GM19467 (cell line): ENCODE measurements at regions not wholly inside any gene's neighbourhood (a gene's known extent, or its start where the extent isn't known, plus 50 kb on each side); places are given as distances from the start of the nearest gene placed in this dataset.

Experiments used
- ATAC-seq: cut with Tn5 transposase; IDR thresholded peaks from one replicate; pipeline ENCODE4 v1.9.1; 2021; ENCODE audit warnings: mild to moderate bottlenecking, moderate library complexity; ENCODE audit not compliant: unreplicated experiment

- ATAC-seq, result no peak
Observed at GRCh38 chr6:2468601-2468955, 223.2 kb upstream of the GMDS start.

- no peak for ATAC-seq
Observed at GRCh38 chr6:2467929-2468600, 222.7 kb upstream of the GMDS start.

DNA sequence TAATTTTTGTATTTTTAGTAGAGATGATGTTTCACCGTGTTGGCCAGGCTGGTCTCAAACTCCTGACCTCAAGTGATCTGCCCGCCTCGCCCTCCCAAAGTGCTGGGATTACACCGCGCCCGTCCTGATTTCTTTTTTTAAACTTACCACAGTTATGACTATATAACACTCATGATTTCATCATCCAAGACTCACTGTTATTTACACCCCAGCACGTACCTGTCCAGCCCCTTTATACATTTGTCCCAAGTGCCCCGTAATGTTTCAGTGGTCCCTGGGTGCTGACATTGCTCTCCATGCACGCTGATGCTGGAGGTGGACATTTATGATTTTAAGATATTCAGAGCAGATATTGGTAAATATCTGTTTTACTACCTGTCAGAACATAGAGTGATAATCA, 219.9 kb upstream of the GMDS start:
- no peak for ATAC-seq

DNA sequence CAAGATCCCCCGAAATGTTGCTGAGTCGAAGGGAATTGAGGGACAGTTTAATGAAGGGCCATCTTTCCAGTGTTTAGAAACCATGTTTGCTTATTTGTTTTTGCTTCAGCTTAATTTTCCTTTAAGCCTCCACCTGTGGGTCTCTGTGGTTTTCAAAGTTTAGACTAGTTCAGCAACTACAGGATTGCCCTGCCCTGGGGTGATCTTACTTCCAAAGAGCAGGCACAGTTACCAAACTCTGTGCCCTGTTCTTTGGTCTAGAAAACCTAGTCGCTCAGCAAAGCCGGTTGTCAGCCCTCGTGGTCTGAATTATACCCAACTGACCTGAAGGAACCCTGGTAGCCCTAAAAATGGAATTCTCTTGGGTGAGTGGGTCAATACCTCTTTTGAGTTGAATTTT, 219.2 kb upstream of the GMDS start:
- ATAC-seq, result no peak

DNA sequence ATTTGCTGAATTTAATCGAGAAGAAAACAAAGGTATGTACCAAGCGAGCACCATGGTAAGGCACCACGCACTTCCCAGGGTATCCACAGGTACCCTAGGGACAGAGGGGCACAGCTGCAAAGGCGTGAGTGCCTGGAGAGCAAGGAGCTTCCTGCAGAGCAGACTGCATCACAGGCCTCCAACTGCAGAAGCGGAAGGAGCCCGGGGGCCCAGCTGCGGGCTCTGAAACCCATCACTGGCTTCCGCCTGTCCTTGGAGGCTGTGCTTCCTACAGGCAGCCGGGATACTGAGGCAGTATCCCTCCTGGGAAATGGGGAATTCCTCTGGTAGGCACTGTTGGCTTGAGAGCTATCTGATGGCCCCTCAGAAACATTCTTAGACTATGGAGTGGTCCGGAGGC, 217.4 kb upstream of the GMDS start:
- no peak for ATAC-seq

DNA sequence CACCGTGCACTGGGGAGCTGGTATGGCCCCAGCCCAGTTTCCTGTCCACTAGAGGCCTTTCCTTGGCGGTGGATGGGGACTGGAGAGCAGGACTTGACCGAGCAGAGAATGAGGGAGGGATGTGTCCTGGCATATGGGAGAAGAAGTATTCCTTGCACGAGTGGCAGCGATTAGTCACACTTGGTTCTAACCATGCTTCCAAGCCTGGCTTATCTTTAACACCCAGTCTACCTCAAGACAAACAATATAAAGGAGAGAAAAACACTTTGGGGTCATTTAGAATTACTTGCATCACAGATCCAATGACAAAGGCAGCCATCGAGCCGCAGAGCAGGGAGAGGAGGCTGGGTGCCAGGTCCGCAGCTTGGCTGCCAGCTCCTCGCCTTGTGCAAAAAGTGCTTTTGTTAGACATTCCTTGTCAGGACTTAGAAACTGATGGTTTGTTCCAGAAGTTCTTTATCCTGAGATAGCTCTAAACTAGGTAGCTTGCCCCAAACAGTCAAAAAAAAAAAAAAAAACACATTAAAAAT, 214.9 kb upstream of the GMDS start:
- ATAC-seq, result no peak

- no peak for ATAC-seq
Observed at GRCh38 chr6:2454180-2454579, 208.8 kb upstream of the GMDS start.

GRCh38 chr6:2450546-2450945, 205.1 kb upstream of the GMDS start:
- ATAC-seq, result no peak

GRCh38 chr6:2449572-2449940, 204.2 kb upstream of the GMDS start:
- ATAC-seq, result no peak

DNA sequence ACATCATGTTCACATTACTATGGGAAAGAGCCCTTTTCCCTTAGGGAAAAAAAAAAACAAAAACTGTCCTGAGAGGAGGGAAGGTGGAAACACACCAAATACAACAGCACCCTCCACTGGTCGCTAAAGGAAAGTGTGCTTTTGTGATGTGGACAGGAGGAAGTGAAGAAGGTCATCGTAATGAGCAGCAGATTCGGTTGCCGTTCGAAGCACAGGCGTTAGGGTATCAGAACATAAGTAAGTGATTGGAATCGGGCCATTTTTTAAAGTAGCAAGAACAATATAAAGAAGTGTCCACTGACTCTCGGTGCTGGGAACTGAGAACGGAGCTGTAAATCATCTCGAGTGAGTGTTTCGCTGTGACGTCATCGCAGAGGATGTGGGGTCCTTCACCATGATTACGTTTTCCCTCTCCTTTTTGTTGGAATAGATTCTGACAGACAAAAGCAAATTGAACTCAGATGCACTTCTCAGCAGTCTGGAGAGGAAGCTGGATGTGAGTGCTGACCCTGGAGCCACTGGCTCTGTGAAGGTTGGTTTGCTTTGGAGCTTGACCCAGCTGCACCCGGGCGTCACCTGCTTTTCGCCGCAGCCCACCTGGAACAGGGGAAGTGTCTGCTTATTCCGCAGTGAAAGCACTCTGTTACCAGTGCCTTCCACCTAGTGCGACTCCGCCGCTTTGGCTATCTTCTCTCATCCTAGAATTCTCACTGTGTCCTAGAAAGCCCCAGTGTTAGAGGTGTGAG, 203.6 kb upstream of the GMDS start:
- no peak for ATAC-seq

DNA sequence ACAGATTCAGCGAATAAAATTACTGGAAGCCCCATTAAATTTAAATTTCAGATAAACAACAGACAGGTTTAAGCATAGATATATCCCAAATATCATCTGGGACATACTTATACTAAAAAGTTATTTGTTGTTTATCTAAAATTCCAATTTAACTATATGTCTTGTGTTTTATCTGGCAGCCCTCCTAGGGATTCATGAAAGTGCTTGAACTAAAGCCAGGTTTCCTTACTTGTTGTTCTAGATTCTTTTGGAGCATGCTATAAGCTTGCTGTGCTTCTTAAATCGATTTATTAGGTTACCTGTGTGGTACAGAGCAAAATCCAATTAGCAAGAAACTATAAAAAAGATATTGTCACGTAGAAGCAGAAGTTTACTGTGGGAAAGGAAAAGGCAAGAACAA, 202.5 kb upstream of the GMDS start:
- ATAC-seq, result no peak

GRCh38 chr6:2447318-2447920, 202.0 kb upstream of the GMDS start:
- ATAC-seq, result no peak

DNA sequence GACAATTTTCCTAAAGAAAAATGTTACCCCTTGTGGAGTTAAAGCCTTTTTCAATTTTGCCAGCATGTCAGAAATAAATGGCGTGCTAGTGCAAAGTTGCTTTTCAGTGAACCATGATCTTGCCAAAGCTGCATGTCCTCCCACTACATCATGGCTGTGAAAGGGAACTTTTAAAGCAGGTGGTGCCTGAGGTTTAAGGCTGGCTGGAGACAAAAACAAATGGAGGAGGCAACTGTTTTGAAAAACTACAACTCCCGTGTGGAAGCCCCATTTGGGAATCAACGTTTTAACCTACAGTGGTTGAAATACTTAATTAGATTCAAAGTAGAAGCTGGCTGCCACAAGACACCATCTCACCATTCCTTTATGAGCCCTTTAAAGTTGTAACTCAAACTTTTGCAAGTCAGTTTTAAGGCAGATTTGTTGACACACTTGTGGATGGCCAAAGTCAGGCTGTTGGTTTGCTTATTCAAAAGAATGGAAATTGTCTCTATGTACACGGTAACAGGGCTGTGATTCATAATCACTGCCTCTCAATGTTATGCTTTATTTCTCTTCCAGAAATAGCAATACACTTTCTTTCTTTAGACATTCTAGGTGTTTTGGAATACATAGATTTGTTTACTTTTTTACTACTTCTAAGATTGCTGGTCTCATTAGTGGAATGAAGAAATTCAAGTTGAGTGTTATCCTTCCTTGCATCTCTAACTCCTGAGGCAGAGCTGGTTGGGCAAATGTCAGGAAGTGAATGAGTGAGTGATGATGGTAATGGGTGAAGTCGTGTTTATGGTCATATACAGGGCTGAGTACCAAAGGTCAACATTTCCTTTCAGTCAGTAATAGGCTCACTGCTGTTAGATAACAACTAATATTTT, 196.4 kb upstream of the GMDS start:
- no peak for ATAC-seq

DNA sequence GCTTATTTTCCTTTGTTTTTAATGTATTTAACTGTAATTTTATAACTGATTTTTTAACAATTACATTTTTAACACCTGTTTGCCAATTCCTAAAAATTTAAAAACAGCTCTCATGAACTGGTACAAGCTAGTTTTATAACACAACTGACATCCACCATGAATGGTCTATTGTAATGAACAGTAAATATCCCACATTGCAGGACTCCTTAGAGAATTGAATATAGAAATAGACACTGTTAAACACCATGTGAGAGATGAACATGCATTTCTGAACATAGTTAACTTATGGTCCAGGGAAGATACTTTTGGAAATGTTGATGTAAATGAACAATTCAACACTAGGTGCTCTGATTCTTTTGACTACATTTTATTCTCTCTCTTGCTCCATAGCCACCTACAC, 195.1 kb upstream of the GMDS start:
- no peak for ATAC-seq

- ATAC-seq, result no peak
Observed at GRCh38 chr6:2439632-2440031, 194.2 kb upstream of the GMDS start.

- no peak for ATAC-seq
Observed at GRCh38 chr6:2439082-2439481, 193.7 kb upstream of the GMDS start.

DNA sequence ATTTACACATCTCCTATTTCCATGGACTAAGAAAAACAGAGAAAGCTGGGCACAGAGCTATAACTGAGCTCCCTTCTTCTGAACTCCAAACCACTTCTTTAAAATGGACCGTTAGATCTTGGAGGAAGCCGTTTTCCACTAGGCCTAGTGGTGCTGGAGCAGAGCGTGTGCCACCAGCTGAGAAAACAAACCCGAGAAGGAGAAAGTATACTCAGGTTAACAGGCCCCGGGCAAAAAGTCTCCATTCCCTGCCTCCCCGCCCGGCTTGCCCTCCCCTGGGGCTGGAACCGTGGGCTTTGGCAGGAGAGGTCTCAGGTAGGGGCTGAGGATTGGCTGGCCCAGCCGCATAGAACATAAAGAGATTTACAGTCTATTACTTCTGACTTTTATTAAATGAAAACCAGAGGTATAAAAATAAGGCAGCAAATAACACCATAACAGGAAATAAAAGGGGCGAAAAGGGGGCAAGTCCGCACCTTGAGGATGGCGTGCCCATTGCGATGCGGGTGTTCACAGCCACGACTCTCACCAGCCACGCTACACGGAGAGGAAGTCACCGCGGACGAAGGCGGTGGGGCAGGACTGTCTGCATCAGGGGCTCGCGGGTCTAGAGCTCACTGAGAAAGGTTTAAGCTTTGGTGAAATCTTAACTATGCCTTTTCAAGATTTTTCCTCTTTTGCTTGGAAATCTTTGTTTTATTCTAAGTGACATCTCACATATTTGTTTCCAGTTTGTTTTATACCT, 191.2 kb upstream of the GMDS start:
- ATAC-seq, result no peak

GRCh38 chr6:2435323-2435722, 189.9 kb upstream of the GMDS start:
- ATAC-seq, result no peak

- no peak for ATAC-seq
Observed at GRCh38 chr6:2434912-2435311, 189.5 kb upstream of the GMDS start.

- ATAC-seq, result no peak
Observed at GRCh38 chr6:2434116-2434515, 188.7 kb upstream of the GMDS start.

GRCh38 chr6:2433711-2434110, 188.3 kb upstream of the GMDS start:
- ATAC-seq, result no peak
